SK-N-SH (cell line): ENCODE measurements at regions not wholly inside any gene's neighbourhood (a gene's known extent, or its start where the extent isn't known, plus 50 kb on each side); places are given as distances from the start of the nearest gene placed in this dataset.

Experiments
- EP300 ChIP-seq, 2 experiments: IDR thresholded peaks; 2 replicates each; pipeline versions ENCODE4 v1.4.0 to v1.6.1; 2012; ENCODE audit warnings: borderline replicate concordance in 1 of 2, low read depth in 1 of 2, low read length in 1 of 2
- GABPA ChIP-seq: IDR thresholded peaks from 2 replicates; pipeline ENCODE4 v1.4.0; 2012; ENCODE audit warnings: low read depth, mild to moderate bottlenecking
- GATA2 ChIP-seq: sonication (generic); formaldehyde crosslinking; IDR thresholded peaks from 2 replicates; pipeline ENCODE4 v1.5.0; 2020; ENCODE audit warnings: mild to moderate bottlenecking, missing genetic modification reagents
- NRF1 ChIP-seq: IDR thresholded peaks from 2 replicates; pipeline ENCODE4 v1.6.1; 2012; ENCODE audit warnings: low read depth, mild to moderate bottlenecking, low read length
- SIN3A ChIP-seq: IDR thresholded peaks from 2 replicates; pipeline ENCODE4 v1.6.1; 2012; ENCODE audit warnings: low read depth, mild to moderate bottlenecking, low read length, moderate library complexity, borderline replicate concordance
- YY1 ChIP-seq: IDR thresholded peaks from 2 replicates; pipeline ENCODE4 v1.4.0; 2012; ENCODE audit warnings: low read depth, mild to moderate bottlenecking
- TF ChIP-seq, protein P1 (sequence below): fragments of 200-600 bp; sonication (generic); IDR thresholded peaks from 2 replicates; pipeline ENCODE4 v1.6.1; 2017; ENCODE audit warnings: antibody characterized with exemption, mild to moderate bottlenecking, moderate library complexity
- TF ChIP-seq, protein P2 (sequence below): IDR thresholded peaks from 2 replicates; pipeline ENCODE4; 2012
- TF ChIP-seq, protein P3 (sequence below): IDR thresholded peaks from 2 replicates; pipeline ENCODE4 v1.4.0; 2012; ENCODE audit warnings: low read depth

DNA sequence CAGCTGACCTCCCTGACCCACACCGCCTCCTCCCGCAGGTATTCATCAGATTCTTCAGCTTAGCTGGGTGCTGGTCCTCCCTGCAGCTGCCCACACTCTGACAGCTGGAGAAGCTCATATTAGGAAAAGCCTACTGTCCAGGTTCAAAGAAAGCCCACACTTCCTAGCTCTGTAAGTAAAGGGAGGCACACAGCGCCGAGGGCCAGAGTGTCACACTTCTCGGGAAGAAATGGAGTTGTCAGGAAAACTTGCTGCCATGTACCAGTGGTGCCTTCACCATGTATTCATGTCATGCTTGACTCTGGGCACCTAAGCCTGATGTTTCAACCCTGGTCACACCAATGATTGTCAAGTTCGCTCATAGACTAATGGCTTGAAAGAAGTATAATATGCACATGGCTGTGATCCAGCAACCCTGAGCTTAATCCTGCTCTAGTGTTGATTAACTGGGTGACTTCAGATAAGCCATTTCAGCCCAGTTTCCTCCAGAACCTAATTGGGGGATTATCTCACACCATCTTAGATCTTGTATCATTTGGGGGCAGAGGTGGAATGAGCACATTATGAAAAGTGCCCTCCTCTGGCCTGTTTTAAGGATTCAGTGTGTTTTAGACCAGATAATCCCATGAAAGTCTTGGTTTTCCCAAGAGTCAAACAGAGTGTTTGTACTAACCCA lies 180.3 kb upstream of the PARD3B start:
- TF ChIP-seq, protein P1, sequence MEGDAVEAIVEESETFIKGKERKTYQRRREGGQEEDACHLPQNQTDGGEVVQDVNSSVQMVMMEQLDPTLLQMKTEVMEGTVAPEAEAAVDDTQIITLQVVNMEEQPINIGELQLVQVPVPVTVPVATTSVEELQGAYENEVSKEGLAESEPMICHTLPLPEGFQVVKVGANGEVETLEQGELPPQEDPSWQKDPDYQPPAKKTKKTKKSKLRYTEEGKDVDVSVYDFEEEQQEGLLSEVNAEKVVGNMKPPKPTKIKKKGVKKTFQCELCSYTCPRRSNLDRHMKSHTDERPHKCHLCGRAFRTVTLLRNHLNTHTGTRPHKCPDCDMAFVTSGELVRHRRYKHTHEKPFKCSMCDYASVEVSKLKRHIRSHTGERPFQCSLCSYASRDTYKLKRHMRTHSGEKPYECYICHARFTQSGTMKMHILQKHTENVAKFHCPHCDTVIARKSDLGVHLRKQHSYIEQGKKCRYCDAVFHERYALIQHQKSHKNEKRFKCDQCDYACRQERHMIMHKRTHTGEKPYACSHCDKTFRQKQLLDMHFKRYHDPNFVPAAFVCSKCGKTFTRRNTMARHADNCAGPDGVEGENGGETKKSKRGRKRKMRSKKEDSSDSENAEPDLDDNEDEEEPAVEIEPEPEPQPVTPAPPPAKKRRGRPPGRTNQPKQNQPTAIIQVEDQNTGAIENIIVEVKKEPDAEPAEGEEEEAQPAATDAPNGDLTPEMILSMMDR = no peak
- TF ChIP-seq NRF1 = no peak
- TF ChIP-seq SIN3A = no peak
- TF ChIP-seq GABPA = no peak
- TF ChIP-seq, protein P2, sequence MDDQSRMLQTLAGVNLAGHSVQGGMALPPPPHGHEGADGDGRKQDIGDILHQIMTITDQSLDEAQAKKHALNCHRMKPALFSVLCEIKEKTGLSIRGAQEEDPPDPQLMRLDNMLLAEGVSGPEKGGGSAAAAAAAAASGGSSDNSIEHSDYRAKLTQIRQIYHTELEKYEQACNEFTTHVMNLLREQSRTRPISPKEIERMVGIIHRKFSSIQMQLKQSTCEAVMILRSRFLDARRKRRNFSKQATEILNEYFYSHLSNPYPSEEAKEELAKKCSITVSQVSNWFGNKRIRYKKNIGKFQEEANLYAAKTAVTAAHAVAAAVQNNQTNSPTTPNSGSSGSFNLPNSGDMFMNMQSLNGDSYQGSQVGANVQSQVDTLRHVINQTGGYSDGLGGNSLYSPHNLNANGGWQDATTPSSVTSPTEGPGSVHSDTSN = no peak
- no peak for TF ChIP-seq EP300 (IDR thresholded peaks at IDR 0.05; ENCODE audit: borderline replicate concordance in 1 of 2, low read depth in 1 of 2, low read length in 1 of 2)
- TF ChIP-seq YY1 = no peak
- TF ChIP-seq, protein P3, sequence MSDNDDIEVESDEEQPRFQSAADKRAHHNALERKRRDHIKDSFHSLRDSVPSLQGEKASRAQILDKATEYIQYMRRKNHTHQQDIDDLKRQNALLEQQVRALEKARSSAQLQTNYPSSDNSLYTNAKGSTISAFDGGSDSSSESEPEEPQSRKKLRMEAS = no peak
- no peak for TF ChIP-seq GATA2
